ENCODE measurements at regions not wholly inside any gene's neighbourhood (a gene's known extent, or its start where the extent isn't known, plus 50 kb on each side); places are given as distances from the start of the nearest gene placed in this dataset.

DNA sequence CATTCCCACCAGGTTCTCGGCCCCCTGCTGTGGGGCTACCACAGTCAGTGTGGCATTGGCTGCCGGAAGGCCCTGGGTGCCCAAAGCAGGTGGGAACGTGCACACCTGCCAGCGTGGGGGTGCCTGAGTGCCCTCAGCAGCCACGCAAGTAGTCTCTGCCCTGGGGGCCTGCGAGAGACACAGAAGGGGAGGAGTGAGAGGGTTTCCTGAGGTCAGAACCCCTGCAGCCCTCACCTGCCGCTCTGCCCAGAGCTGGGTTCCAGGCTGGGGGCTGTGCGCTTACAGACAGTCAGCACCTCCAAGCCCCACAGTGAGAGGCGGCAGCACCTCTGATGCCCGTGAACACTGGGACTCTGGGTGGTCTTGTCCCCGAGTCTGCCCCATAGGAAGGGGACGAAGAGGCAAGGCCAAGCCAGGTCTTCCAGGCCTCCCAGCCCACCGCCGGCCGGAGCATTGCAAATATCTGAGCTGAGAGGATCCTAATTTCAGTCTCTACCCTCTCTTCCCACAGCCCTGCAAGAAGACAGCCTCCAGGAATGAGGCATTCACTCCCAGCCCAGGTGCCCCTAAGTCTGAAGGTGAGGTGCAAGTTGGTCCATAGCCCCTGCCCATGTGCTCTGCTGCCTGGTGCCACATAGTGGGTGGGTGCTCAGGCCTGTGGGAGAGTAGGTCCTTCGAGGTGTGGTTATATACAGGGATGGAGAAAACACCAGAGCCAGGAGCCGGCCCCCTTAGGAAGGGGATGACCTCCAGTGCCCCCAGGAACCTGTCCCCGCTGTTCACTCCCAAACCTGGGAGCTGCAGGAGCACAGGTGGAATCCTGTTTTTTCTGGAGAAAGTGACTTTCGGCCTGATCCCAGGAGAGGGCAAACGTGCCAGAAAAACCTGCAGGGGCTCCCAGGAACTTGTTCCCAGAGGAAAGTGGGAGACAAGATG, 291.1 kb upstream of the RTL1 start:
- TF ChIP-seq CTCF (IDR thresholded peaks at IDR 0.05; ENCODE audit: extremely low read depth in 1 of 2, insufficient read depth in 1 of 2, low read depth in 1 of 2, low read length in 2 of 2), result no peak
- TF ChIP-seq JUN (IDR thresholded peaks at IDR 0.05; ENCODE audit: borderline replicate concordance, insufficient read depth, insufficient read length, low read depth), result no peak
- no peak for TF ChIP-seq MYC (IDR thresholded peaks at IDR 0.05; ENCODE audit: low read depth, low read length)
- no peak for TF ChIP-seq POLR2A (IDR thresholded peaks at IDR 0.05; ENCODE audit: low read depth, low read length)
- TF ChIP-seq EZH2 (IDR thresholded peaks at IDR 0.05; ENCODE audit: borderline replicate concordance, low read depth, low read length, severe bottlenecking), result no peak
- TF ChIP-seq POLR2AphosphoS5 (IDR thresholded peaks at IDR 0.05; ENCODE audit: insufficient read depth, low read depth, low read length), result no peak

All from endothelial cell of umbilical vein (primary cell).